ENCODE measurements at regions not wholly inside any gene's neighbourhood (a gene's known extent, or its start where the extent isn't known, plus 50 kb on each side); places are given as distances from the start of the nearest gene placed in this dataset.
"Not testable (repeated sequence)": the region's sequence is repeated elsewhere in the genome, so short reads cannot be mapped to it uniquely, and the experiment has no call there.

GRCh38 chrX:95797344-95797743 lies 887.3 kb upstream of the DIAPH2 start:
- DNase-seq: no peak

DNA sequence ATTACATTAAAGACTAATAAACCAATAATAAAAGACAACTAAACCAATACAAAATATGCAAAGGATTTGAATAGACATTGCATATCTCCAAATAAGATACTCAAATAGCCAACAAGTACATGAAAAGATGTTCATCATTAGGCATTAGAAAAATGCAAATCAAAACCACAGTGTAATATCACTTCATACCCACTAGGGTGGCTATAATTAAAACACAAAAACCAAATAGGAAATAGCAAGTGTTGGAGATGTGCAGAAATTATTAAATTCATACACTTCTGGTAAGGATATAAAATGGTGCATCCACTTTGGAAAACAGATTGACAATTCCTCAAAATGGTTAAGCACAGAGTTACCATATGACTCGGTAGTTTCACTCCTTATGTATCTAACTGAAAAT lies 860.8 kb upstream of the DIAPH2 start:
- DNase-seq: no peak

DNA sequence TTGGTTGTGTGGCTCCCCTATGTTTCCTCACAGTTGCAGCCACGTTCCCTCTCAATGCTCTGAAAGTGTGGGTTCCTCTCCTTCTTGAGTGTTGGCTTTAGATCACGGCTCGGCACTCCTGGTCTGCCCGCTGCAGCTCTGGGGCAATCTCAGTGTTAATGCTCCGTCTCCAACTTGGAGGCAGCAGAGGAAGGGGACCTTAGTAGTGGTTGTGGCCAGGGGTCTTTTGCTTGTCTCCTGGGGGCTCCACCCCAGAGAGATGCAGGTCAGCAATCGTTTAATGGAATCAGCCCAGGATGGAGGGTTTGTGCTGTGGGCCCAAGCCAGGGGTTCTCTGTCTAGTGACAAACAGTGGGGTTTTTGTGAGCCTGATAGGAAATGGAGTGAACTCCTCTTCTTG lies 849.4 kb upstream of the DIAPH2 start:
- no peak for DNase-seq

- DNase-seq: no peak
Observed at GRCh38 chrX:95836517-95836916, 848.1 kb upstream of the DIAPH2 start.

GRCh38 chrX:95841863-95842262 lies 842.8 kb upstream of the DIAPH2 start:
- no peak for DNase-seq

- no peak for DNase-seq
Observed at GRCh38 chrX:95860127-95860526, 824.5 kb upstream of the DIAPH2 start.

GRCh38 chrX:95875661-95876060 lies 809.0 kb upstream of the DIAPH2 start:
- no peak for DNase-seq

DNA sequence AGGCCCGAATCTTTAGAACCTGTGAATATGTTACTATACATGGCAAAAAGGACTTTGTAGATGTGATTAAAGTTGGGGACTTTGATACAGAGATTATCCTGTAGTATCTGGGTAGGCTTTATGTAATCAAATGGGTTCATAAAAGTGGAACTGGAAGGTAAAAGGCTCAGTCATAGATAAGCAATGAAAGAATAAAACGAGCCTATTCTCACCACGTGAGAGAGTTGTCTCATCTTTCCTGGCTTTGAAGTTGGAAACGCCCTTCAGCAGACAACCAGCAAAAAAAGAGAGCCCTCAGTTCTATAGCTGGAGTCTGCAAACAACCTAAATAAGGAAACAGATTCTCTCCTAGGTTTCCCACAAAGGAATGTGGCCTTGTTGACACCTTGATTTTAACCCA lies 805.8 kb upstream of the DIAPH2 start:
- no peak for DNase-seq

DNA sequence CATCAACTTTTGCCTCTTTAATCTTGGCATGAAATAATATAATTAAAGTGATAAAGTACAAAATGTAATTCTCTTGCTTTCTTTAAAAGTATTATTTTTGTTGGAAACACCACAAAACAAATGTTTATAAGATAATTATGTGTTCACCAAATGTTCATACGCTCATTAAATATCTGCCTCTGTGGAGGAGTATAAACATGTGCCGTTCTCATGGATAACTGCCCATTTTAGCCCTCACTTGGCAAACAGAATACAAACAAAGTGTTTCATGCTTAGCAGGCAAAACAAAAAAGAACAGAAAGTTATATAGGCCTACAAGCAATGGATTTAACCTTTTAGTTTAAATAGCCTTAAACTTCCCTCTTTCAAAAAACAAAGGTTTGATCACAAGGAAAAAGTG lies 800.5 kb upstream of the DIAPH2 start:
- no peak for DNase-seq

DNA sequence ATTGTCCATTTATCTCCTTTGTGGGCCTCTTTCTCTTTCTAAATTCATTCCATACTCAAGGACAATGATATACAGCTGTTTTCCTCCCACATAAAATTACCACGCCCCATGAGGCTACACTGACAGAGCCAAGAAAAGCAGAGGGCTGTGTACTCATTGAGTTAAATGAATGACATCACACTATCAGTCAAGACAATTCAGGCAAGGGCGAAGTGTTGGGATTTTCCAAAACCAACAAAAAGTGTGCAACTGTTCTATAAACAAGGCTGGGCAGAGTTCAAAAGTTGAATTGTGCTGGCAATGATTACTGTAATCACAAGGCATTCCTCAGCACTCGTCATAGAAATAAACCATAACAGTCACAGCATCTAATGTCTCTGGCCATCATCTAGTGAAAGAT lies 799.6 kb upstream of the DIAPH2 start:
- DNase-seq: peak; percentile 2

- no peak for DNase-seq
Observed at GRCh38 chrX:95889279-95889678, 795.4 kb upstream of the DIAPH2 start.

DNA sequence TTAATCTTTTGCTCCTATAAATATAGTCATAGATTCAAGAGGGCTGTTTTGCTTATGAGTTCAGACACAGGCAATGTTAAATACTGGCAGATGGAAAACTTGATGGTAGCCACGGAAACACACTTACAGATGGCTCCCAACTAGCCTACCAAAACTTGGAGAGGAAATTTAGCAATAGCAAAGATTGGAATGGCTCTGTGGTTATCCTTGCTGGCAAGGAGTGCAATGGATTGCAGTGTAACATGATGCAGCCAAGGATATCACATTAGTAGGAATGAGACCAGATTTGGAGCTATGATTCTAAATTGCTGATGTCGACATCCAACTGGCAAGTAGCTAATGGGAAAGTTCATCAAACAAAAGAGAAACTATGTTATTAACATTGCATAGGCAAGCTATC lies 791.0 kb upstream of the DIAPH2 start:
- no peak for DNase-seq

GRCh38 chrX:95903490-95903889 lies 781.2 kb upstream of the DIAPH2 start:
- DNase-seq: no peak

- no peak for DNase-seq
Observed at GRCh38 chrX:95903975-95904374, 780.7 kb upstream of the DIAPH2 start.

- no peak for DNase-seq
Observed at GRCh38 chrX:95907081-95907480, 777.6 kb upstream of the DIAPH2 start.

GRCh38 chrX:95911062-95911461 lies 773.6 kb upstream of the DIAPH2 start:
- DNase-seq: no peak

DNA sequence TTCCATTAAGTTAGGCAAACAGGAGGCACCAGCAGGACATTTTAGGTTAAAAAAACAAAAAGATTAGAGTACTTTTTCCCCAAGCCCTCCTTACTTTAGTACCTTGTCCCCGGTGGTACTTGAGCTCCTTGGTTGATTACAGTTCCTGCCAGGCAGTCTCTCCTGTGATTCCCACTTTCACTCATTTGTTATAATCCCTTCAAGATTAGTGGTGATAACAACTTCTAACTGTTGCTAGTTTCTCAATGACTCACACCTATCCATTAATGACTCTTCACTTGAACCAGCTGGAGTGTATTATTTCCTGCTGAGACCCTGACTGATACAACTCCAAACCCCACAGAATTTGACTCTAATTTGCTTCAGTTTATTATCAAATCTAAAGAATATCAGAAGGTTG lies 765.0 kb upstream of the DIAPH2 start:
- DNase-seq: no peak

DNA sequence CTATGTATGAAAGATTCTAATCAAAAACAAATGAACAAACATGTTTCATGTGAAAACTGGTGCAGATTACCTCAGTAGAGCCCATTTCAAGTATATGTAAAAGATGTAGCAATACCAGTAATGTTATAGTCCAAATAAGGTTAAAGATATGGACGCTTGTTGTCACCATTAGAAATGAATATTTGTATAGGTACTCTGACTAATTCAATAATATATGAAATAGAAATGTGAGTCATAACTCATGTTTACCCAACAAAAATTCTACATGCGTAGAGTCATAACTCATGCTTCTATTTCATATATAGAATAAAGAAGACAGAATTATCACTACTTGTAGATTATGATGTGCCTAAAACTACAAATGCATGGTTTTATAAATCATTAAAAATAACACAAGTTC lies 739.1 kb upstream of the DIAPH2 start:
- DNase-seq: peak; percentile 3

GRCh38 chrX:95949588-95949987 lies 735.1 kb upstream of the DIAPH2 start:
- DNase-seq: no peak

DNA sequence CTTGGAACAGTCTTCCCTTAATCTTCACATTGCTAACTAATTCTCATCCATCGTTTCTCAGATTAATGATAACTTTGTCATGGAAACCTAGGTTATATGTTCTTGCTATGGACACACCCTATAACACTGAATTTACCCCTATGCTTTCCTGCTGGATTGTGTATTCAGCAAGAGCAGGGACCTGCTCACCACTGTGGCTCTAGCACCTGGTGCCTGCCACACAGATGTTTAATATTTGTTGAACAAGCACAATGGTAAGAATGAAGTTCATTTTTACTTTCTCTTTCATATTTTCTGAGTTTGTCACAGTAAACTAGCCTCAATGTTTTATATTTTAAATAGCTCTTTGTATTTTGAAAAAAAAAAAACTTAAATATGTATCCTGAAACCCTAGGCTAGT lies 734.0 kb upstream of the DIAPH2 start:
- DNase-seq: no peak

- DNase-seq: no peak
Observed at GRCh38 chrX:95953564-95953963, 731.1 kb upstream of the DIAPH2 start.

DNA sequence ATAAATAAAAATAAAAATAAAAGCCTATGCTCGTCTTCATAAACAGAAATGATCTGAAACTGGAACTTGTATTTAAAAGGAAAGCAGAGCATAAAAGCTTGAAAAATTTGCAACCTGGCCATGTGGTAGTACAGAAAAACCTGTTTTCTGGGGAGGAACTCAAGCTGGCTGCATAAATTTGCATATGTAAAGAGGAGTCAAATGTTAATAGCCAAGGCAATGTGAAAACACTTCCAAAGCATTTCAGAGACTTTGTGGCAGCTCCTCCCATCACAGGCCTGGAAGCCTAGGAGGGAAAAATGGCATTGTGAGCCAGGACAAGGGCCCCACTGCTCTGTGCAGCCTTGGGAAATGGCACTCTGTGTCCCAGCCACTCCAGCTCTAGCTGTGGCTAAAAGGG lies 727.9 kb upstream of the DIAPH2 start:
- no peak for DNase-seq

GRCh38 chrX:95973456-95974095 lies 711.1 kb upstream of the DIAPH2 start:
- DNase-seq: not testable (repeated sequence)

DNA sequence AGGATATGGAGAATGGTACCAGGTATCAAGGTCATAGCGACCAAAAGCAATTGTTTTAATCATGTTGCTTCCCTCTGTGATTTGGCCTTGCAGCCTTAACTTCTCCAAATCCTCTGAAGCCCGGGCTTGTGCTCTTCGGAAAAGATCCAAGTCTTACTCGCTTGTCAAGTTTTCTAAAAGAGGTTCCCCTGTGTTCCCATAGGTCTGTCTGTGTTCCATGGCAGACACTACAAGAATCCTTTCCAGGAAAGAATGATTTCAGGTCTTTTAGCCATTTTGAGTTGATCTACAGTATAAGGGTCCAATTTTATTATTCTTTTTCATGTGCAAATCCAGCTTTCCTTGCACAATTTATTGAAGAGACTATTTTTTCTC lies 710.6 kb upstream of the DIAPH2 start:
- DNase-seq: no peak

GRCh38 chrX:95974890-95975289 lies 709.8 kb upstream of the DIAPH2 start:
- no peak for DNase-seq

GRCh38 chrX:95995583-95995982 lies 689.1 kb upstream of the DIAPH2 start:
- no peak for DNase-seq
